SJCRH30 (cell line): ENCODE measurements at regions not wholly inside any gene's neighbourhood (a gene's known extent, or its start where the extent isn't known, plus 50 kb on each side); places are given as distances from the start of the nearest gene placed in this dataset.

Experiments
- DNase-seq, 2 experiments: peaks; one replicate each; pipeline ENCODE4 v3.0.0-alpha.2; 2015 to 2020
- H3K27ac ChIP-seq: fragments of 250-450 bp; sonication (Bioruptor Pico); 2 replicates; pipeline ENCODE4 v1.5.1; 2020; ENCODE audit warnings: mild to moderate bottlenecking, moderate library complexity
- H3K27me3 ChIP-seq: fragments of 250-450 bp; sonication (Bioruptor Pico); 2 replicates; pipeline ENCODE4 v1.5.1; 2020; ENCODE audit warnings: mild to moderate bottlenecking, moderate library complexity
- H3K36me3 ChIP-seq: fragments of 250-450 bp; sonication (Bioruptor Pico); 2 replicates; pipeline ENCODE4 v1.5.1; 2020; ENCODE audit warnings: mild to moderate bottlenecking, moderate library complexity
- H3K4me1 ChIP-seq: fragments of 250-450 bp; sonication (Bioruptor Pico); 2 replicates; pipeline ENCODE4 v1.5.1; 2020; ENCODE audit warnings: mild to moderate bottlenecking, moderate library complexity
- H3K4me3 ChIP-seq: fragments of 250-450 bp; sonication (Bioruptor Pico); 2 replicates; pipeline ENCODE4 v1.5.1; 2020; ENCODE audit warnings: mild to moderate bottlenecking, moderate library complexity
- H3K9me3 ChIP-seq: fragments of 250-450 bp; sonication (Bioruptor Pico); replicated peaks from 2 replicates; pipeline ENCODE4 v1.5.1; 2020; ENCODE audit warnings: mild to moderate bottlenecking, moderate library complexity

DNA sequence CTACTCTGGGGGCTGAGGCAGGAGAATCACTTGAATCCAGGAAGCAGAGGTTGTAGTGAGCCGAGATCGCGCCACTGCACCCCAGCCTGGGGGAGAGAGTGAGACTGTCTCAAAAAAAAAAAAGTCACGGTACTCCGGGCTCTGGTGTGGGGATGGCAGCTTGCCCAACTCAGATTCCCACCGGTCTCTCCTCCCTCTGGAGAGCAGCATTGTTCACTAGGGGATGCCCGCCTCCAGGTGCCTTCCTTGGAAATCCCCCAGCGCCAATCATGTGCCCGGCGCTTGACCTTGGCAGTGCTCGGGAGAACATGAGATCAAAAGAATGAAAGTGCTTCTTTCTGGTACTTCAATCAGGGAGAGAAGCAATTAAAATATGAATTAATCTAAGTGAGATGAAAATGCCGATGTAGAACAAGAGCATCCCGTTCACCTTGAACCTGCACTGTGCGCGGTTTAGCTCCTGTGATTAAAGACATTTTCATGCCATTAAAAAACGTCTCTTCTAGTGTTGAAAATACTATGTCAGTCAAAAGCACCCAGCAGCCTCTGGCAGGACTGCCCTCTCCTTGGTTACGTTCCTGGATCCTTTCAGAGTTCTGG lies 1127.3 kb upstream of the AUTS2 start:
- no peaks in the 10 kb centered on the region for H3K4me1 ChIP-seq
- H3K36me3 ChIP-seq, result no peaks in the 10 kb centered on the region
- no peaks in the 10 kb centered on the region for H3K9me3 ChIP-seq
- DNase-seq, result no peak
- H3K27me3 ChIP-seq, result no peaks in the 10 kb centered on the region; the same call in 1 of the 2 replicates
- no peak overlapping the region for H3K4me3 ChIP-seq
- H3K27ac ChIP-seq, result no peak overlapping the region

DNA sequence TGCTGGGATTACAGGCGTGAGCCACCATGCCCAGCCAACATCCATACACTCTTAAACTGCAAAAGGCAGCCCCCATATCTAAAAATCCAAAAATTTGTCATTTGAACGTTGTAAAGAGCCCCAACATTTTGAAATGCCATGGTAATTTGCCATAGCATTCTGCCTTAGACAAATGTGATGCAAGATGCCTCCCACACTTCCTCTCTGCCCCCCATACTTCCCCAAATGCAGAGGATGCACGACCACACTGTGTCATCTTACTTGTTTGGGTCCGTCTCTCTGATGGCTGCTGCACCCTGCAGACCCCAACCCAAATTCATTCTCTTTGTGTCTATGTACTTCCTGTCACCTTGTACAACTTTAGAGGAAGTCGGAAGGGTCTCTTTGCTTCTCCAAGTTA lies 1125.6 kb upstream of the AUTS2 start:
- no peak overlapping the region for H3K4me3 ChIP-seq
- DNase-seq, result no peak
- H3K36me3 ChIP-seq, result no peaks in the 10 kb centered on the region
- H3K9me3 ChIP-seq, result no peaks in the 10 kb centered on the region
- no peaks in the 10 kb centered on the region for H3K27me3 ChIP-seq
- H3K27ac ChIP-seq, result no peak overlapping the region
- H3K4me1 ChIP-seq, result no peaks in the 10 kb centered on the region

DNA sequence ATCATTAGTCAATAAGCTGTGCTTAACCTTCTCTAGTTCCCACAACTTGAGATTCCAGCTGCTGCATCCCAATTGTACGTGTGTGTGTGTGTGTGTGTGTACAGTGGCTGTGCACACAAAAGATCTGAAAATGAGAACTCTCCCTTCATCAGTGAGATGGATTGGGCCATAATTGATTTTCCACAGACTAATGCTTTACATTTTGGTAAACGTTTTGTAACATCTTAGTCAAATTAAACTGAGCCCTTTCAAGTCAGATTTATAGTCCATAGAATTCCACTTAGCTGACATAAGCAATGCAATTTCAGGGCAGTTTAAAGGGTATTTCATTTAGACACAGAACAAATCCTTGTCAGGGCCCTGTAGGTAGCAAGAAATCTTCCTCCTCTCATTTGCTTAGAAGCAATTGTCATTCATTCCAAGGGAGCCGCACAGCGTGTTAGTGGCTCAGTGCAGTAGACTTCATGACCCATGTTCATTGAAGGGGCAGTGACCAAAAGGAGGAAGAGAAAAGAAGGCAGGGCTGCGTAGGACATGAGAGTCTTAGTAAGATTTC lies 1123.5 kb upstream of the AUTS2 start:
- no peak overlapping the region for H3K4me3 ChIP-seq
- no peaks in the 10 kb centered on the region for H3K36me3 ChIP-seq
- no peak overlapping the region for H3K27ac ChIP-seq
- H3K27me3 ChIP-seq, result no peaks in the 10 kb centered on the region
- DNase-seq, result no peak
- no peaks in the 10 kb centered on the region for H3K9me3 ChIP-seq
- no peaks in the 10 kb centered on the region for H3K4me1 ChIP-seq

DNA sequence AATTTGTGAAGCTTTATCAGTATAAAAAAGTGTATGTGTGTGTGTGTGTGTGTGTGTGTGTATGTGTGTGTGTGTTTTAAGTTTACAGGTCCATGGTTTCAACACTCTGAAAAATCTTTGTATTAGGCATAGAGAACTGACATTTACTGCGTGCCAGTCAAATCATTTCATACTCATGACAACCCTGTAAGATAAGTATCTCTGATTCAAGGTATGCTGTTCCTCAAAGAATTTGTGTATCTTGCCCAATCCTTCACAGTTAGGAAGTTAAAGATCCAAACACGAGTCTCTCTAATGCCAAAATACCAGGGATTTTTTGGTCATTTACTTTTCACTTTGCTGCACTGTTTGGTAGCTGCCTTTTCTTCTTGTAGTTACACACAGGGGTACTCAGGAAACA lies 1121.3 kb upstream of the AUTS2 start:
- Histone ChIP-seq H3K27ac (no peak overlapping the region), H3K9me3 (no peaks in the 10 kb centered on the region), H3K4me1 (no peaks in the 10 kb centered on the region), H3K36me3 (no peaks in the 10 kb centered on the region), H3K27me3 (no peaks in the 10 kb centered on the region), H3K4me3 (no peak overlapping the region)
- DNase-seq, result no peak

DNA sequence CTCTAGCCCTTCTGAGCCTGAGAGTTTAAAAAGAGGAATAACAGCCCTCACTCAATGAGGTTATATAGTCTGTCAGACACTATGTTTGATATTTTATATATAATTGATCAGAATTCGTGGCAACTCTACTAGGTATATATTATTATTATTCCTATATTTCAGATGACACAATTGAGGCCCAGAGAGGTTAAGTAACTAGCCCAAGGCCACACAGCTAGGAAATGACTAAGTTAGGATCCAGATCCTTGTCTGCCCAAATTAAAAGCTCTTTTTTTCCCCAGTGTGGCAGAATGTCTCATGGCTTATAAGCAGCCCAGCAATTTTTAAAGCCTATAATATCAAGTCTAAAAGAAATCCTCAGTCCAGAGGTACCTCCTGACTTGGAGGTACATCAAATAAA lies 1119.9 kb upstream of the AUTS2 start:
- H3K4me1 ChIP-seq, result no peaks in the 10 kb centered on the region
- H3K9me3 ChIP-seq, result no peaks in the 10 kb centered on the region
- no peak for DNase-seq
- H3K4me3 ChIP-seq, result no peak overlapping the region
- H3K36me3 ChIP-seq, result no peaks in the 10 kb centered on the region
- no peak overlapping the region for H3K27ac ChIP-seq
- no peaks in the 10 kb centered on the region for H3K27me3 ChIP-seq

DNA sequence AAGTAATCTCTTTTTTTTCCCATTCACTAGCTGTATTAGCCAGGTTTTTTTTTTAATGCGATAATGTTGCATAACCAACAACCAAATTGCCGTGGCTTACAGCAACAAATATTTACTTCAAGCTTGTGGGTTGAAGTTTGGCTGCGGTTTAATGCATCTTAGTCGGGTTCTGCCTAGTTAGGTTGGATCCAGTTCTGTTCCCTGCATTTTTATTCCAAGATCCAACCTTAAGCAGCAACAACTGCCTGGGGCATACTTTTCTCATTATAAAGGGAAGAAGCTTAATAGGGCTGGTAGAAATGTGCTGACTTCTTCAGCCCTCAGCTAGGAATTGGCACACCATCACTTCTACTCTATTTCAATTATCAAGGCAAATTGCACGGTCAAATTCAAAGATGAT lies 1115.5 kb upstream of the AUTS2 start:
- H3K27ac ChIP-seq, result no peak overlapping the region
- H3K27me3 ChIP-seq, result no peaks in the 10 kb centered on the region
- H3K4me1 ChIP-seq, result no peaks in the 10 kb centered on the region
- no peaks in the 10 kb centered on the region for H3K9me3 ChIP-seq
- no peaks in the 10 kb centered on the region for H3K36me3 ChIP-seq
- H3K4me3 ChIP-seq, result no peak overlapping the region
- DNase-seq, result no peak

DNA sequence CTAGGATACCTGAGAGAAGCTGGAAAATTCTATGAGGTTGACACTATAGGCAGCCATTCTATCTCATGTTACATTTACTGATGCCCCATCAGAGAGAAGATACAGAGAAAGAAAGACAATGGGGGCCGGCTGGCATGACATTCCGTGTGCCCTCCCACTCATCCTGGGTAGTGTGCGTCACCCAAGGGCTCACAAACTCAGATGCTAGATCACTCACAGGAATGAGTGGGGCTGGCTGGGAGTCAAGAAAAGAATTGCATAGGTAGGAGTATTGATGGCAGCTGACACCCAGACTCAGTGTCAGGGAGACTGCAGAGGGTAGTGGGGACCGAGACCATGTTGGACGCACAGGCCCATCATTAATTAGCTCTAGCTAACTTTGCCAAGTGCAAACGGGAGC lies 1113.5 kb upstream of the AUTS2 start:
- H3K36me3 ChIP-seq, result no peaks in the 10 kb centered on the region
- DNase-seq, result no peak
- H3K4me3 ChIP-seq, result no peak overlapping the region
- H3K4me1 ChIP-seq, result no peaks in the 10 kb centered on the region
- H3K27ac ChIP-seq, result no peak overlapping the region
- H3K9me3 ChIP-seq, result no peaks in the 10 kb centered on the region
- H3K27me3 ChIP-seq, result no peaks in the 10 kb centered on the region

DNA sequence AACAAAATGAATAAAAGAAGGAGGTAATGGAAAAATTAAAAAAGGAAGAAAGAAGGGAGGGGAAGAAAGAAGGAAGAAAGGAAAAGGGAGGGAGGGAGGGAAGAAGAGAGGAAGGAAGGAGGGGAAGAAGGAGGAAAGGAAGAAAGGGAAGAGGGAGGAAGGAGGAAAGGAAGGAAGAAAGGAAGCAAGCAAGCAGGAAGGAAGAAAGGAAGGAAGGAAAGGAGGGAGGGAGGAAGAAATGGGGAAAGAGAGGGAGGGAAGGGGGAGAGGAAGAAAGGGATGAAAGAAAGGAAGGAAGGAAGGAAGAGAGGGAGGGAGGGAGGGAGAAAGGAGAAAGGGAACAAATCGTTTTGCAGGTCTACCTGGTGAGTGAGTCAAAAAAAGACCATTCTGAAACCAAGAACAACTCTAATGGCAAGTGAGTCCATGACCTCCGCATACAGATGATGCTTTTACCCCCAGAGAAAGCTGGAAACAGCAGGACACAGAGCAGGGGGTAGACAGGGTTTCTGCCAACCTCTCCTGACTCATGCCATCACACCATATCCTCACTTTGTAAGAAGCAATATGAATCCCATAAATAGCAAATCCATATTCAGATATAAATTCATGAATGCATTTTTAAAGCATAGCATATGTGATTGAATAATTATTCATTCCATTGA lies 1112.9 kb upstream of the AUTS2 start:
- no peaks in the 10 kb centered on the region for H3K36me3 ChIP-seq
- DNase-seq, result no peak
- H3K27me3 ChIP-seq, result no peaks in the 10 kb centered on the region
- H3K27ac ChIP-seq, result no peak overlapping the region
- H3K9me3 ChIP-seq, result no peaks in the 10 kb centered on the region
- H3K4me1 ChIP-seq, result no peaks in the 10 kb centered on the region
- H3K4me3 ChIP-seq, result no peak overlapping the region

DNA sequence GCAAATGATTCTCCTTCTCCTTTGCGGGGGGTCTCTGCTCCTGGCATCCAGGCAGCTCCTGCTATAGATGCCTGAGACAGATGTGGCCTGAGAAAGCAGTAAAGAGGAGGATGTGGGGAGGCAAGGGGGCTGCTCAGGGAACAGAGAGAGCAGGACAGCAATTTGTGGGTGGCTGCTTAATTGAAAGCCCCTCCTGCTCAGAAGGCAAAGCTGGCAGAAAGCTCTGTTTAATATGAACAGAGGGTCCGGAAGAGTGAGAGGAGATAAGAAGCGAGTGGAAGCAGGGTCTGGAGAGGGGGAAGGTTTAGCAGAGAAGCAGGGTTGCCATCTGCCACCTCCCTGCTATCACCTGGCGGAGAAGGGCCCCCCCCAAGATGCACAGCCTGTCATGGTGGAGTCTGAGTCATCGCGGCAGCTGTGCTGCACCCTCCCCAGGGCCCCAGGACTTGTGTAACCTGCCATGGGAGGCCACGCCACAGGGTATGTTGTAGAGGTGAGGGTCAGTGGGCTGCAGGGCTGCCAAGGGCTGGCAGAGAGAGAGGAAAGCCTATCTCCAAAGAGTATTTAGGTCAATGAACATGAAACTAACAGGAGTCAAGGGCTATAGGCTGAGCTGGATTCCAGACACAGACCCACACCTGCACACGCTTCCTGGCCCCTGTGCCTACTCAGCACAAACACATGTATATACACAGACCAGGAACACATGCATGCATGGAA lies 1109.8 kb upstream of the AUTS2 start:
- Histone ChIP-seq H3K4me1 (no peaks in the 10 kb centered on the region), H3K27me3 (no peaks in the 10 kb centered on the region), H3K36me3 (no peaks in the 10 kb centered on the region), H3K27ac (no peak overlapping the region), H3K9me3 (no peaks in the 10 kb centered on the region), H3K4me3 (no peak overlapping the region)
- DNase-seq, result peak in 1 of 2 experiments; percentile 7

DNA sequence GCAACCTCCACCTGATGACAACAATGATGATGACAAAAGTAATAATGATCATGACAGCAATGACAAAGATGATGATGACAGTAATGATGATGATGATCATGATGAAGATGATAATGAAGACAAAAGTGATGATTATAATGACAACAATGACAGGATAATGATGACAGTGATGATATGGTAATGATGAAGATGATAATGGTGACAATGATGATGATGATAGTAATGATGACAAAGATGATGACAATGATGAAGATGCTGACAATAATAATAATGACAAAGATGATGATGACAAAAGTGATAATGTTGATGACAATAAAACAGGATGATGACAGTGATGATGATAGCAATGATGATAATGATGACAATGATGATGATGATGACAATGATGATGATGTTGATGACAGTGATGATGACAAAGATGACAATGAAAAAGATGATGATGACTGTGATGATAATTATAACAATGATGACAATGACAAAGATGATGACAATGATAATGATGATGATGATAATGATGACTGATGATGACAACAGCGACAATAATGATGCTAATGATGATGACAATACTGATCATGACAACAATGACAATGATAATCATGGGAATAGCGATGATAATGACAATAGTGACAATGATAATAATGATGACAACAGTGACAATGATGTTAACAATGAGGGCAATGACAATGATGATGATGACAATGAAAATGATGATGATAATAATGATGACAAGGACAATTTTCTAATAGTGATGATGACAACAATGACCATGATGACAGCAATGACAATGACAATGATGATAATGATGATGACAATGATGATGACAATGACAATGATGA lies 1106.5 kb upstream of the AUTS2 start:
- no peak overlapping the region for H3K27ac ChIP-seq
- H3K9me3 ChIP-seq, result no peaks in the 10 kb centered on the region
- DNase-seq, result no peak
- H3K4me3 ChIP-seq, result no peak overlapping the region
- H3K4me1 ChIP-seq, result no peaks in the 10 kb centered on the region
- H3K27me3 ChIP-seq, result no peaks in the 10 kb centered on the region
- no peaks in the 10 kb centered on the region for H3K36me3 ChIP-seq

DNA sequence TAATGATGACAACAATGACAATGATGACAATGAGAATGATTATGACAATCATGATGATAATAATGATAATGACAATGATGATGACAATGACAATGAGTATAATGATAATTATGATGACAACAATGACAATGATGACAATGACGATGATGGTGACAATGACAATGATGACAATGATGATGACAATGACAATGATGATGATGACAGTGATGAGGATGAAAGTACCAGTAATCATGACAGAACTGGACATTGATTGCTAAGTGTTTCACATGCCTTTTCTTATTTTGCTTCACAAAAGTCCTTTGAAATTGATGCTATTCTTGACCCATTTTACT lies 1106.0 kb upstream of the AUTS2 start:
- no peaks in the 10 kb centered on the region for H3K4me1 ChIP-seq
- H3K9me3 ChIP-seq, result no peaks in the 10 kb centered on the region
- H3K4me3 ChIP-seq, result no peak overlapping the region
- H3K36me3 ChIP-seq, result no peaks in the 10 kb centered on the region
- no peak overlapping the region for H3K27ac ChIP-seq
- no peak for DNase-seq
- H3K27me3 ChIP-seq, result no peaks in the 10 kb centered on the region

DNA sequence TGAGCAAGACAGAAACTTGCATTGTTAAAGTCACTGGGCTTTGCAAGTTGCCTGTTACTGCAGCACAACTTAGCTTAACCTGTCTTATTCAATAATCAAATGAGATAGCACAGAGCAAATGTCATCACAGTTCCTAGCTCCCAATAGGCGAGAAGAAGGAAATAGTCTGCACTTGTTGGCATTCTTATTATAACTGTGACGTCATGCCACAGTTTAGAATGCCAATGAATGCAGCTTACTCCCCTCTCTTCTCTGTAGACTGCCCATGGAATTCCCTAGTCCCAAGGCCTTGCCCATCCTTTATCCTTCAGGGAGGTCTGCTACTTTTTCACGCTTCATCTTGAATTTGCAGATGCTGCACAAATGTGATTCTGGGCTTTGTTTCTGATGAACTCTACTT lies 1094.9 kb upstream of the AUTS2 start:
- no peaks in the 10 kb centered on the region for H3K4me1 ChIP-seq
- no peak overlapping the region for H3K27ac ChIP-seq
- no peak overlapping the region for H3K4me3 ChIP-seq
- no peak for DNase-seq
- H3K36me3 ChIP-seq, result no peaks in the 10 kb centered on the region
- no peaks in the 10 kb centered on the region for H3K27me3 ChIP-seq
- H3K9me3 ChIP-seq, result no peaks in the 10 kb centered on the region

DNA sequence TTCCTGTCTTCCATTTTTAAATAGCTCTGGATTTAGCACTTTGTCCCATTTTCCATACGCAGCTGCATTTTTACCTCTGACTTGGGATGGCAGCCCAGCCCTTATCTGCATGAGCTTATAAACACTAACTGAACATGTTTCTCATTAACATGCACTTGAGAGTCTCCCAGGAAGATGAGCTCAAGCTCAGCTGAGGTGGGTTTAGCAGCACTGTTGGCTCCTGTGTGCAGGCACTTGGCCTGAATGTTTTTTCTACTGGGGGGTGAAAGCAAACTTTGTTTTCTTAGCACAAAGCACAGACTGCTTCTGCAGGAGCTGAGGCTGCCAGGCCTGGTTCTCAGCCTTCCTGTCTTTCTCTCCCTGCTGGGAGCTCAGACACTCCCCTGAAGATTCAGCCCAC lies 1093.6 kb upstream of the AUTS2 start:
- H3K4me1 ChIP-seq, result no peaks in the 10 kb centered on the region
- H3K36me3 ChIP-seq, result no peaks in the 10 kb centered on the region
- DNase-seq, result no peak
- H3K4me3 ChIP-seq, result no peak overlapping the region
- H3K27me3 ChIP-seq, result no peaks in the 10 kb centered on the region
- no peak overlapping the region for H3K27ac ChIP-seq
- no peaks in the 10 kb centered on the region for H3K9me3 ChIP-seq

DNA sequence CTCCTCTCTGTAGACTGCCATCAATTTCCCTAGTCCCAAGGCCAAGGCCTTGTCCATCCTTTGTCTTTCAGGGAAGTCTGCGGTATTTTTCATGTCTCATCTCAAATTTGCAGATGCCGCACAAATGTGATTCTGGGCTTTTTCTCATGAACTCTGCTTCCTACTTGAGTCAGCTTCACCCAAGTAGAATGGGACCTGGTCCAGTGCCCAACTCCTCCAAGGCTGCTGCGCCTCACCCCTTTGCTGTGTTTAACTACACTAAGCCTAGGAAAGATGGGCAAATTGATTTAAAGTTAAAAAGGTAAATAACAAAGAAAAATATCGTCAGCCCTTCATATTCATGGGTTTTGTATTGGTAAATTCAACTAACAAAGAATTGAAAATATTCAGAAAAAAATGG lies 1092.6 kb upstream of the AUTS2 start:
- Histone ChIP-seq H3K36me3 (no peaks in the 10 kb centered on the region), H3K9me3 (no peaks in the 10 kb centered on the region), H3K27me3 (no peaks in the 10 kb centered on the region), H3K27ac (no peak overlapping the region), H3K4me3 (no peak overlapping the region), H3K4me1 (no peaks in the 10 kb centered on the region)
- no peak for DNase-seq

DNA sequence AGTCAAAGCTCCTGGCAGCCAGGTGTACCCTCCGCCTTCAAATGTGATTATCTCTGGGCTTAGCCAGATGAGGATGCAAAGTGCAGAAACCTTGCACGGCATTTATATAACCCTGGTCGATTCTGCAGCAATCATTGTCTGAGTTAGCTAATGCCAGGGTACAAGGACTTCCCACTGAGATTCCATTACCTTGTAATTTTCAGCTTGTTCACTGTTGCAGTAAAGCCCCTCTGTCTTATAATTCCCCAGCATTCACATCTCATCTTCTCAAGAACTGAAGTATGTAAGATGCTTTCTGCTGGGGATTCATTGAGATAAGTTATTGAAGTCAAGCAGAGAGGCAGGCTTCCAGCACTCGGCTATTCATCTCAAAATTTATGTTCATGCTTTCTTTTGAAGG lies 1090.6 kb upstream of the AUTS2 start:
- H3K27me3 ChIP-seq, result 0 out of 2 replicates have a peak, but pooled peaks cover 3% of the 10 kb centered on the region
- no peak overlapping the region for H3K27ac ChIP-seq
- no peaks in the 10 kb centered on the region for H3K9me3 ChIP-seq
- H3K4me3 ChIP-seq, result no peak overlapping the region
- H3K36me3 ChIP-seq, result no peaks in the 10 kb centered on the region
- no peak for DNase-seq
- no peaks in the 10 kb centered on the region for H3K4me1 ChIP-seq
